ENCODE measurements at regions not wholly inside any gene's neighbourhood (a gene's known extent, or its start where the extent isn't known, plus 50 kb on each side); places are given as distances from the start of the nearest gene placed in this dataset.

GRCh38 chr18:30806823-30807222, 235.7 kb downstream of the DSC3 start:
- Histone ChIP-seq H3K4me2 (ENCODE audit: insufficient read depth in 1 of 2, low read depth in 2 of 2, low read length in 2 of 2) (no peak overlapping the region), H3K4ac (replicated peaks; ENCODE audit: insufficient read length, low read depth, low read length) (no peak overlapping the region), H2BK15ac (ENCODE audit: low read length) (no peak overlapping the region), H3K27ac (ENCODE audit: low read depth, low read length) (no peak overlapping the region), H3K9ac (replicated peaks in 1 of 4; ENCODE audit: extremely low read depth in 1 of 4, low read depth in 3 of 4, low read length in 3 of 4) (no peak overlapping the region), H3K79me1 (ENCODE audit: low read depth, low read length) (no peaks in the 10 kb centered on the region), H3K9me3 (ENCODE audit: insufficient read depth in 2 of 2, low read depth in 1 of 2, low read length in 1 of 2) (no peaks in the 10 kb centered on the region), H3K36me3 (ENCODE audit: control insufficient read depth in 2 of 4, insufficient read depth in 4 of 4, low read length in 3 of 4) (no peaks in the 10 kb centered on the region), H3K4me3 (ENCODE audit: extremely low read depth in 1 of 4, insufficient read depth in 2 of 4, low read depth in 3 of 4, low read length in 4 of 4) (no peak overlapping the region), H3K79me2 (ENCODE audit: control insufficient read depth in 1 of 2, insufficient read depth in 2 of 2, low read length in 2 of 2) (no peaks in the 10 kb centered on the region), H4K8ac (ENCODE audit: extremely low read depth, insufficient read depth, low read length) (no peak overlapping the region), H3K14ac (ENCODE audit: insufficient read length) (no peak overlapping the region), H2BK20ac (ENCODE audit: low read length) (no peak overlapping the region), H3K56ac (replicated peaks; ENCODE audit: insufficient read length, low read depth, low read length) (no peak overlapping the region), H4K5ac (ENCODE audit: insufficient read length, low read depth, low read length) (no peak overlapping the region), H4K20me1 (replicated peaks in 1 of 2; ENCODE audit: control insufficient read depth in 1 of 2, insufficient read depth in 2 of 2, low read length in 2 of 2) (no peaks in the 10 kb centered on the region), H3K4me1 (replicated peaks in 1 of 4; ENCODE audit: control insufficient read depth in 3 of 4, insufficient read depth in 4 of 4, low read length in 3 of 4) (no peaks in the 10 kb centered on the region), H4K91ac (replicated peaks; ENCODE audit: insufficient read length, low read length) (no peak overlapping the region), H2BK5ac (ENCODE audit: low read depth, low read length) (no peak overlapping the region), H2BK120ac (replicated peaks; ENCODE audit: low read depth, low read length) (no peak overlapping the region), H2BK12ac (ENCODE audit: low read depth, low read length) (no peak overlapping the region), H3K23me2 (ENCODE audit: low read depth, low read length) (no peaks in the 10 kb centered on the region), H3K27me3 (replicated peaks in 1 of 4; ENCODE audit: control insufficient read depth in 3 of 4, extremely low read depth in 1 of 4, insufficient read depth in 3 of 4, low read length in 3 of 4) (no peaks in the 10 kb centered on the region), H3K18ac (ENCODE audit: extremely low read depth, low read length) (no peak overlapping the region), H2AFZ (ENCODE audit: low read length) (no peak overlapping the region), H2AK5ac (ENCODE audit: low read depth, low read length) (no peak overlapping the region), H3K23ac (ENCODE audit: insufficient read length) (no peak overlapping the region)
- ChIA-PET POLR2A (ENCODE audit: partially characterized antibody) (no interaction called here), CTCF (ENCODE audit: partially characterized antibody) (no interaction called here)
- FAIRE-seq = no peak
- no peak for DNase-seq (ENCODE audit: low read depth in 1 of 2, low spot score in 2 of 2)
- TF ChIP-seq ZNF274 (IDR thresholded peaks at IDR 0.05; ENCODE audit: borderline replicate concordance, extremely low read depth, low read length) (no peak), SP2 (IDR thresholded peaks at IDR 0.05; ENCODE audit: low read length) (no peak), JUND (IDR thresholded peaks at IDR 0.05; ENCODE audit: low read length) (no peak), E2F6 (IDR thresholded peaks at IDR 0.05) (no peak), SP1 (IDR thresholded peaks at IDR 0.05; ENCODE audit: low read depth, low read length) (no peak), MAX (IDR thresholded peaks at IDR 0.05) (no peak), CREB1 (IDR thresholded peaks at IDR 0.05) (no peak)
